Superior temporal gyrus (tissue), 1 donor: ENCODE measurements at regions not wholly inside any gene's neighbourhood (a gene's known extent, or its start where the extent isn't known, plus 50 kb on each side); places are given as distances from the start of the nearest gene placed in this dataset.
"Not testable (repeated sequence)": the region's sequence is repeated elsewhere in the genome, so short reads cannot be mapped to it uniquely, and the experiment has no call there.

Source experiments
- DNase-seq: peaks from one replicate; pipeline ENCODE4 v3.0.0-alpha.2; 2016; ENCODE audit errors: extremely low spot score

DNA sequence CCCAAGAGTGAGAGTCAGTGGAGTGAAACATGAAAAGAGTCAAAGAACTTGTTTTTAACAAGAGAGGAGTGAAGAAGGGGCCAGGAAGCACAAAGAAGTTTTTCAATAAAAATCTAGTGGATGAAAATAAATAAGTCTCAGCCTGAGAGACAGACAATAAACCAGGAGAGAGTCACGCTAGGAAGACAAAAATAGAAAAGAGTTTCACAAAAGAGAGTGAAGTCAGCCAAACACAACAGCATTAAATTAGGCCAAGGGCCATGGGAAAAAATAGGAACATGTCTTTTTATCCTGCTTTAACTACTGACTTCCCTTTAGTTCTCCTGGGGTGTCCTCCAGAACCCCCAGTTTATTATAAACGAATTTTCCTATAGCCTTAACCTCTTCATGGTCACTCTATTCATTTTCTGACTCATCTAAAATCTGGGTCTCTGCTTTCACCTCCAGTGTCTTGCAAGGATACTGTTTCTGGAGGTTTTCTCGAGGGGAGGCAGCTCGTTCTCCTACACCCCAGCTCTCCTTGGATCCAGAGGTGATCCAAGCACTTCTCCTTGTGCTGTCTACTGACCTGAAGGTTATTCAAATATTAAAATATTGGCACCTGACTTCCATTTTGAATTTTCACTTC, 571.5 kb upstream of the PPP2R3A start:
- no peak for DNase-seq

- DNase-seq: no peak
These were observed 553.1 kb upstream of the PPP2R3A start for GRCh38 chr3:135412475-135412874.

- DNase-seq: no peak
These were observed 549.3 kb upstream of the PPP2R3A start for GRCh38 chr3:135416182-135416581.

GRCh38 chr3:135419155-135419554, 546.4 kb upstream of the PPP2R3A start:
- no peak for DNase-seq

DNA sequence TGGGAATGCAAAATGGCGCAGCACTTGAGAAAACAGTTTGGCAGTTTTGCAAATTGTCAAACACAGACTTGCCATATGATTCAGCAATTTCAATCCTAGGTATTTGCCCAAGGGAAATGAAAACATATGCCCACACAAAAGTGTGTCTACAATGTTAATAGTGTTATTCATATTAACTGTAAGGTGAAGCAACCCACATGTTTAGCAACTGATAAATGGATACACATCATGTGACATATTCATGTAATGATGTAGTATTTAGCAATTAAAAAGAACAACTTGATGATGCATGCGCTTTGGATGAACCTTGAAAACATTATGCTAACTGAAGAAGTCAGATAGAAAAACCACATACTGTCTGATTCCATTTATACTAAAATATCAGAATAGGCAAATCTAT, 539.0 kb upstream of the PPP2R3A start:
- DNase-seq: no peak

- DNase-seq: no peak
These were observed 533.1 kb upstream of the PPP2R3A start for GRCh38 chr3:135432402-135432801.

- not testable (repeated sequence) for DNase-seq
These were observed 526.5 kb upstream of the PPP2R3A start for GRCh38 chr3:135438889-135439597.

GRCh38 chr3:135439632-135440031, 525.9 kb upstream of the PPP2R3A start:
- DNase-seq: not testable (repeated sequence)

DNA sequence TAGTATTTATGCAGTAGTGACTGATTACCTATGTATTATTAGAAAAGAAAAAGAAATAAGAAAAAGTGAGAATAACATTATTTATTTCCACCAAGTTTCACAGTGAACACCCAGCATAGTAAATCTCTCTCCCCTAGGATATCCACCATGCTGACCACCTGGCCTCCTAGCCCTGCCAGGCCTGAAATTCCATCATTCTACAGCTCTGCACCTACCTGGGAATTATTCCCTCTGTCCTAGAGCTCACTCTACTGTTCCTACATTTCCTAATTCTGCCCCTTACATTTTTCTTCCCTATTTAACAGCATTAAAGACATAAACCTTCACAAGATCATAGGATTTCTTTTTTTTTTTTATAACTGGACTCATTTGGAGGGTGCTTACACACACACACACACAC, 525.3 kb upstream of the PPP2R3A start:
- no peak for DNase-seq

DNA sequence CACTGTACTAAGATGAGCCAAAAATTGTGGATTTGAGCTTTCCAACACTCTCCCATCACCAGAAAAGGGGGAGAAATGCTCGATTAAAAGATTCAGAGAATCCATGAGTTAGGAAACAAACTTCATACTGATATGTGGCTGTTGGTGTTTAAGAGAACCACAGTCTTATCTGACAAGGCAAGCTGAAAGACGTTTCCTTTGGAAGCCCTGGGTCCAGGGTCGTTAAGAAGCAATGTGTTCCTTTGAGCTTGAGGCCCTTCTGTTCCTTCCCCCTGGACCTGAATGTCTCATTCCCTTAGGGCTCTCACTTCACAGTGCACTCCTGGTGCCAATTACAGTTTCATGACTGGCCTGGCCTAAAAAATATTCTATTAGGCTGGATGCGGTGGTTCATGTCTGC, 524.8 kb upstream of the PPP2R3A start:
- no peak for DNase-seq

DNA sequence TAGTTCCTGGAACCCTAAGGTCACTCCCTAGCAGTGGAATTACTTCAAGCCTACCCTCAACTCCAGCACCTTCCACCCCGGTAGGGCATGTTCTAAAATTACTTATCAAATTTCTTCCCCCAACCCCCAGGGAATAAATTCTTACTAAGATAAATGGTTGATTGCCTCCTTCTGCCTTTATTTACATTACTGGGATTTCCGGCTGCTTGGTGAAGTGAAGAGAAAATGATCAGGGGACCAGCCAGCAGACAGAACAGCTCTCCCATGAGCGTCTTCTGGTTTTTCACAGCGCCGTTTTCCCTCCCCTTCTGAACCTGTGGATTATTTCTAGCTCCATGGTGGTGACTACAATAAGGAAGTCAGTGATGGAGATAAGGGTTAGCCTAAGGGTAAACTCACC, 521.5 kb upstream of the PPP2R3A start:
- no peak for DNase-seq

- no peak for DNase-seq
These were observed 518.0 kb upstream of the PPP2R3A start for GRCh38 chr3:135447483-135447882.

DNA sequence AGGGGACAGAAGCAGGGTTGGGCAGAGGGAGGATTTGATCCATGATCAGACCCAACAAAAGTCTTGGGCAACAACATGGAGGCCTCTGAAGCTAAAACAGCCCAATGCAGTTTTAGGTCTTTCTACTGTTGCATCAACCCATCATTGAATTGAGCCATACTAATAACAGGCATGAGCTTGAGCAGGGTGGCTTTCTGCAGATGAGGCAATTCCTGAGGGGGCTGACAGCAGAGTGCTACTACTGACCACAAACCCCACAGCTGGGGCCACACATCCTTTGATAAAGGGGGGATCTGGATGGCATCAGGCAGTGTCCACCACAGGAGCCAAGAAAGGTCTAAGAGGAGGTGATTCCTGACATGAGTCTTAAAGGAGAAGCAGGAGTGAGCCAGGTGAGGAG, 517.0 kb upstream of the PPP2R3A start:
- no peak for DNase-seq

GRCh38 chr3:135449046-135449445, 516.5 kb upstream of the PPP2R3A start:
- no peak for DNase-seq

DNA sequence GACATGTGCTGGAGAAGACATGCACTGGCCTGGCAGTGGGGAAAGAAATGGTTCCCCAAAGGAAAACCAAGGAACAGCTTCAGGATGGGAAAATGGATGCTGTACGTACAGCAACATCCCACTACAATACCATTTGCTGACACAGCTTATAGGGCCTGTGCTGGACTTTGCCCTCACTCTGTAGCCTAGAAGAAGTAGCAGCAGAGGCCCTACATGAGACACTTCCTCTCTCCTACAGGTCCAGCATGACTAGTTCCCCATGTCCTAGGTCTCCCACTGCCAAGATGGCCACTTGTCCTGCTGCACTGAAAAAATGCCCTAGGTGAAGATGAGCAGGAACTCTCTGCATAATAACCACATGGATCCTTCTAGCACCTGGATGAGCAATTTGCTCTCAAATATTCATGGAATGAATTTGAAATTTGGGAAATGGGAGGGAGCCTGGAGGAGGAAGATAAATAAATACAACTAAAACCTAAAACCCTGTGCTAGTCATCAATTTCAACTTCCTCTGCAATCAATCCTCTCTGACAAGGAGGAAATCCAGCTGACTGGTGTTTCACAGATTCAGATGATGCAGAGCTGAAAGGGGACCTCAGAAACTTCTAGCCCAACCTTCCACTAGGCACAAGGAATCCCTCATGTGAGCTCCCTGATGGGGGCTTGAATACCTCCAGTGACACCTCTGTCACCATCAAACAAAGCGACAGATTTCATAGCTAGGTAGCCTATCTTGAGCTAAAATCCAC, 514.3 kb upstream of the PPP2R3A start:
- DNase-seq: no peak

- no peak for DNase-seq
These were observed 512.6 kb upstream of the PPP2R3A start for GRCh38 chr3:135452881-135453280.

DNA sequence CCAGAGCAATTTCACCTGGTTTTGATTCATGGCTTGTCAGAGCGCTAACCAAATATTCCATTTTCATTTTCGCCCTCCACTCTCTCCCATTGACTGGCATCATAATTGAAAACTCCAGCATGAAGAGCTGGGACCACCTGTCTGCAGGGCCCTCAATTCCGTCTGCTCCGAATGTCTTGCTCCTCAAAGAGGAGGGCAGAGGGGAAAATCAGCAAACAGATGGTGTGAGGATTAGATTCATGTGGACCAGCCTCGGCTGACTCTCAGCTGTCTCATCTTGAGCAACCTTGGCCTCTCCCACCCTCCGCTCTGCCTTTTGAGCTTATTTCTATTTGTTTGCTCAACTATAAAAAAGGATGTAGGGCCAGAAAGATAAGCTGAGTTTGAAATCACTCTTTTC, 512.2 kb upstream of the PPP2R3A start:
- no peak for DNase-seq

DNA sequence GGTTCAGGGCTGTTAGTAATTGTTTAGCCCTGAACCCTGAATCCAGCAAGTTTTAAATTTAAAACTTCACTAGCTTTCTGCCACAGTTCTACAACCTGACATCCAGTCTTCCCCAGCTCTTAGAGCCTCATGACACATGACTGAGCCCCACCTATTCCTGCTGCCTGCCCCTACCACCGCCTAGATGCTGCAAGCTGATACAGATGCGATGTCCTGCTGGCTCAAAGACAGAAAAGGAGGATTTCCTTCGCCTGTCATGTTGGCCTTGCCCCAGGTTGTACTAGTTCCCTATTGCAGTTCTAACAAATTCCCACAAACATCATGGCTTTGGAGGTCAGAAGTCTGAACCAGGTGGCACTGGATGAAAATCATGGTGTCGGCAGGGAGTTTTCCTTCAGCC, 510.6 kb upstream of the PPP2R3A start:
- no peak for DNase-seq

DNA sequence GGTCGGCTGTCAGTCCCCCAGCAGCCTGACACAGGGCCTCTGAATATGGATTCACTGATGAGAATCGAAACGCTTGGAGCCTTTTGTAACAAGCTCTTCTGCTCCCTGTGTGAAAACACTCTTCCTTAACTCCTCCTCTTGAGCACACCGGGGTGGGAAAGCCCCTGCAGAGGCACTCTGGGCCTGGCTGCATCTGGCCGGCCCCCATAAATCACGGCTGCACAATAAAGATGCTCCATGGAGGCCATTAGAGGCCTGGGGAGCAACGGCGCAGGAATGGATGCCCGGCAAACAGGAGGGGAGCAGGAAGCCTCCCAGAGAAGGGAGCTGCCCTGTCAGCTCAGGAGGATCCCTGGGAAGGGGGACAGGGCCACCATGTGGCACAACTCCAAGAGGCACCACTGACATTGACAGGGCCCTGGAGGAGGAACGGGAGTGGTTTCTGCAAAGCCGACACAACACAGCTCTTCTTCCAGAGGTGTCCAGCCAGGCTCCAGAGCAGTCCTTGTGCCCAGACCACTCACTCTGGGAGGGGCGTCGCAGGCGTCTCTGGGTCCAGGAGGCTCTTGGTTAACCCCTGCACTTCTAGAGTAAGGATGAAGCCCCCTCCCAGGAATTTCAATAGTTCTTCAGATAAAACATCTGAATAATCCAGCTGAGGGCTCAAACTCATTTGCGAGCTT, 509.3 kb upstream of the PPP2R3A start:
- no peak for DNase-seq

- no peak for DNase-seq
These were observed 506.8 kb upstream of the PPP2R3A start for GRCh38 chr3:135458541-135459322.

GRCh38 chr3:135460273-135460672, 505.3 kb upstream of the PPP2R3A start:
- DNase-seq: no peak

DNA sequence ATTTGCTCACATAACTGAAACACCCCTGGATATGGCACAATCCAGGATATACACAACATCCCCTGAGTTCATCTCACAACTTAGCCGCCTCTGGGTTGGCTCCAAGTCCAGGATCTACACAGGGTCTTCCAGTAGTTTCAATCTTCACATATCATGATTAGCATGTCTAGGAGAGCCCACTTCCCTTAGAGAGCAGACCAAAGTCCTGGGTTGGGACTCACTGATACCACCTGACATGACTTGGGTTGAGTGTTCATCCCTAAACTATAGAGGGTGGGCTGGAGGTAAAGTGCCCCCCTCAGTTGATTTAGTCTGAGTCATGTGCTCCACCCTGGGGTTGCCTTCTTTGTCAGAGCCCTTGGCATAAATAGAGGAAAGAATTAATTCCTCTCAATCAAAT, 493.6 kb upstream of the PPP2R3A start:
- DNase-seq: no peak
